HEK293 (cell line): ENCODE measurements at regions not wholly inside any gene's neighbourhood (a gene's known extent, or its start where the extent isn't known, plus 50 kb on each side); places are given as distances from the start of the nearest gene placed in this dataset.

ENCODE experiments used
- BCL11A ChIP-seq: fragments of 450-650 bp; formaldehyde crosslinking; IDR thresholded peaks from 2 replicates; pipeline ENCODE4 v1.5.1; 2016; ENCODE audit warnings: low read depth, missing biosample characterization, missing genetic modification characterization
- CTCF ChIP-seq: fragments of 450-650 bp; formaldehyde crosslinking; IDR thresholded peaks from 2 replicates; pipeline ENCODE4 v1.5.1; 2016; ENCODE audit warnings: missing biosample characterization, missing genetic modification characterization
- SP3 ChIP-seq: fragments of 450-650 bp; formaldehyde crosslinking; IDR thresholded peaks from 2 replicates; pipeline ENCODE4 v1.5.1; 2016; ENCODE audit warnings: missing biosample characterization, missing genetic modification characterization
- ZBTB1 ChIP-seq: fragments of 450-650 bp; formaldehyde crosslinking; IDR thresholded peaks from 2 replicates; pipeline ENCODE4 v1.5.1; 2016; ENCODE audit warnings: missing biosample characterization, missing genetic modification characterization
- ZNF19 ChIP-seq: fragments of 450-650 bp; formaldehyde crosslinking; IDR thresholded peaks from 2 replicates; pipeline ENCODE4; 2016; ENCODE audit warnings: missing biosample characterization, missing genetic modification characterization, low read depth
- ZNF23 ChIP-seq: fragments of 450-650 bp; formaldehyde crosslinking; IDR thresholded peaks from 2 replicates; pipeline ENCODE4 v1.5.1; 2016; ENCODE audit warnings: missing biosample characterization, missing genetic modification characterization, borderline replicate concordance
- ZNF292 ChIP-seq: fragments of 450-650 bp; formaldehyde crosslinking; IDR thresholded peaks from 2 replicates; pipeline ENCODE4 v1.5.1; 2016; ENCODE audit warnings: low read depth, missing biosample characterization, missing genetic modification characterization, borderline replicate concordance
- ZNF426 ChIP-seq: fragments of 450-650 bp; formaldehyde crosslinking; IDR thresholded peaks from 2 replicates; pipeline ENCODE4 v1.5.1; 2017; ENCODE audit warnings: missing biosample characterization, missing genetic modification characterization, mild to moderate bottlenecking, inconsistent platforms, moderate library complexity
- ZNF433 ChIP-seq: fragments of 450-650 bp; formaldehyde crosslinking; IDR thresholded peaks from 2 replicates; pipeline ENCODE4 v1.5.1; 2016; ENCODE audit warnings: missing biosample characterization, missing genetic modification characterization, low read depth
- ZNF48 ChIP-seq: fragments of 450-650 bp; formaldehyde crosslinking; IDR thresholded peaks from 2 replicates; pipeline ENCODE4 v1.5.1; 2016; ENCODE audit warnings: missing biosample characterization, missing genetic modification characterization
- ZNF501 ChIP-seq: fragments of 450-650 bp; formaldehyde crosslinking; IDR thresholded peaks from 2 replicates; pipeline ENCODE4 v1.5.1; 2016; ENCODE audit warnings: missing biosample characterization, missing genetic modification characterization
- ZNF514 ChIP-seq: fragments of 450-650 bp; formaldehyde crosslinking; IDR thresholded peaks from 2 replicates; pipeline ENCODE4 v1.5.1; 2016; ENCODE audit warnings: missing biosample characterization, missing genetic modification characterization
- ZSCAN4 ChIP-seq: fragments of 450-650 bp; formaldehyde crosslinking; IDR thresholded peaks from 2 replicates; pipeline ENCODE4 v1.5.1; 2017; ENCODE audit warnings: missing biosample characterization, missing genetic modification characterization
- TF ChIP-seq, protein P1 (sequence below): fragments of 450-650 bp; formaldehyde crosslinking; IDR thresholded peaks from 2 replicates; pipeline ENCODE4 v1.5.1; 2017; ENCODE audit warnings: missing biosample characterization, missing genetic modification characterization

- TF ChIP-seq ZNF433 (tag by site-specific recombination), result no peak
- no peak for TF ChIP-seq ZNF501 (tag by site-specific recombination)
- TF ChIP-seq ZNF514 (tag by site-specific recombination), result no peak
- no peak for TF ChIP-seq CTCF
- TF ChIP-seq ZNF292 (tag by site-specific recombination), result no peak
- TF ChIP-seq ZBTB1 (tag by site-specific recombination), result no peak
- TF ChIP-seq ZNF19, result no peak
- TF ChIP-seq ZNF48 (tag by site-specific recombination), result no peak
- TF ChIP-seq, protein P1, sequence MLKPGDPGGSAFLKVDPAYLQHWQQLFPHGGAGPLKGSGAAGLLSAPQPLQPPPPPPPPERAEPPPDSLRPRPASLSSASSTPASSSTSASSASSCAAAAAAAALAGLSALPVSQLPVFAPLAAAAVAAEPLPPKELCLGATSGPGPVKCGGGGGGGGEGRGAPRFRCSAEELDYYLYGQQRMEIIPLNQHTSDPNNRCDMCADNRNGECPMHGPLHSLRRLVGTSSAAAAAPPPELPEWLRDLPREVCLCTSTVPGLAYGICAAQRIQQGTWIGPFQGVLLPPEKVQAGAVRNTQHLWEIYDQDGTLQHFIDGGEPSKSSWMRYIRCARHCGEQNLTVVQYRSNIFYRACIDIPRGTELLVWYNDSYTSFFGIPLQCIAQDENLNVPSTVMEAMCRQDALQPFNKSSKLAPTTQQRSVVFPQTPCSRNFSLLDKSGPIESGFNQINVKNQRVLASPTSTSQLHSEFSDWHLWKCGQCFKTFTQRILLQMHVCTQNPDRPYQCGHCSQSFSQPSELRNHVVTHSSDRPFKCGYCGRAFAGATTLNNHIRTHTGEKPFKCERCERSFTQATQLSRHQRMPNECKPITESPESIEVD (tag by site-specific recombination), result no peak
- no peak for TF ChIP-seq ZSCAN4 (tag by site-specific recombination)
- no peak for TF ChIP-seq BCL11A (tag by site-specific recombination)
- TF ChIP-seq ZNF23, result no peak
- TF ChIP-seq ZNF426, result no peak
- no peak for TF ChIP-seq SP3 (tag by site-specific recombination)
Observed at GRCh38 chr2:125169022-125169763, 1144.1 kb downstream of the CNTNAP5 start.
